GM19328 (cell line): ENCODE measurements at regions not wholly inside any gene's neighbourhood (a gene's known extent, or its start where the extent isn't known, plus 50 kb on each side); places are given as distances from the start of the nearest gene placed in this dataset.
"Not testable (repeated sequence)": the region's sequence is repeated elsewhere in the genome, so short reads cannot be mapped to it uniquely, and the experiment has no call there.

ENCODE experiments used
- ATAC-seq: cut with Tn5 transposase; IDR thresholded peaks from one replicate; pipeline ENCODE4 v1.9.1; 2021; ENCODE audit warnings: mild to moderate bottlenecking, moderate library complexity; ENCODE audit not compliant: unreplicated experiment

DNA sequence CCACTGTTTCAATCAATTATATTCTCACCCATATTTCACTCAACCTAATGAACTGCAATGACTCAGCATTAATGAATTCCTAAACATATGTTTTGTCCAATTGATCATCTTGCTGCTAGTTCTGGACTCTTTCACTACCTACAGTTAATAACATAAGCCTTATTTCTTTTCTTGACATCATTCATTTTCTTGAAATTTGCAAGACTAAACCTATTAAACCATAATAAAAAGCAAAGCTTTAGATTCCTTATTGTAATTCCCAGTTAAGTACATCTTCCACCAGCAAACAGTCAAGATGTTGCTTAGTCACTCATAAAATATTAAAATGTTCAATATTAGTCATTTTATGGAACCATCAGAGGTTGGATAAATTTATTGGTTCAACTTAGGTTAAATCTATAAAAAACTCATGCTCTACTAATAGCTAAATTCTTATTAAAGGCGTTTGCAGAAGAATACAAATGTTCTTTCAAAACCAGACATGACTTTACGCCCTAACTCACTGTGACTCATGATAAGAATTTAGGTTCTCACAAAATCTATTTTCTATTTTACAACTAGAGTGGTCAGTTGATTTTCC, 599.4 kb downstream of the RNF144A start:
- no peak for ATAC-seq

DNA sequence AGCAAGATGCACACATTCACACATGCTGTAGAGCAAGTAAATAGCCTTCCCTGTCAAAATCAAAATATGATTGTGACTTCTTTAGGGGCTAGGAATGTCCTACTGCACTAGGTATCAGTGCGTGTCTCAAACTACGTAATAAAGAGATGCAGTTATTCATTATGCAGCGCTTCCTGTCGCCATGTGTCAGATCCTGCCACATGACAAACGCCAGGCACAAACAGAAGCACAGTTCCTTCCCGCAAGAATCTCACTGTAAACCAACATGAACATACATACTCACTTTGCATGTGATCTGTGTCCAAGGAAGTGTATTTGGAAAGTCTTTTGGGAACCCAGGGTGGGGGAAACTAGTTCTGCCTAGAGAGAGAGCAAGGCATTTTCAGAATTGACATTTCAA, 599.9 kb downstream of the RNF144A start:
- ATAC-seq = no peak

DNA sequence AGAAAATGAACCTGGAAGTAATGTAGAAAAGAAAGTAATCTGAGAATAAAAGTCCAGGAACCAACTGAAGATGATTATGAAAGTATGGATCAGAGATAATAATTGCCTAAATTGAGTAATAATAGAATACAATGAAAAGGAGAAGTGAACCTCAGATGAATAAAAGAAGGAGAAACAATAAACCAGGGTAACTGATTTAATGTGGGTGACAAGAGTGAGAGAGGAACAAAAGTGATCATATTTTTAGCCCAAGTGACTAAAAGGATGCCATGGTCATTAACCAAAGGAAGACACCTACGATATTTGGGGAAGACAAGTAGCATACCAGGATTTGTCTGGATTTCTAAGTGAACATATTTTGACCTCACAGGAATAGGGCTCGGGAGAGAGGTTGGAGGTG, 600.6 kb downstream of the RNF144A start:
- ATAC-seq = no peak

DNA sequence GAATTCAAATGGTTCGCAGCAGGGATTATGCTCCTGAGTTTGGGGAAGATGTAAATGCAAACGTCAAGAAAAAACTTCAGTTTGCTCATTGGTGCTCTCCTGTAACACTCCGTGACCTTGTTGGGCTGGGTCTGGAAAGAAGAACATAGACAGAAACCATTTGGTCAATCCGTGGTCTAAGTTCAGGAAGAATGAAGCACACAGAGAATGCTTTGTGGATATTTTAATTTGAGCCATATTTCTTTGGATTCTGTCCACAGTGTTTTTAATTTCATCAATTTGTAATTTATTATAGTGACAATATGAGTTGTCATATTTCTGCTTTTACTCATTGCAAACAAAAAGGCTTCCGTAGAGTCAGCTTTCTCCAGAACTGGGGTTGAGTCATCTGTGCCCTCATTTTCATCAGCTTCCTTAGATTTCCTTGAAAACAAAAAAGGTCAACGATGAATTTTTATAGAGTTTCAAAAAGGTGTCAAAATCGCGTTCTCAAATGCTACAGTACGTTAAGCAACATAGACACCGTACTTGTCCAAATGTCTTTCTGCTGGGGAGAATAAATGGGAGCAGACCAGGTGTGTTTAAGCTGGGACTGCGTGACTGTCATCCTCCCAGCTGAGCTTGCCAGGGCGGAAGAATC, 606.4 kb downstream of the RNF144A start:
- no peak for ATAC-seq

DNA sequence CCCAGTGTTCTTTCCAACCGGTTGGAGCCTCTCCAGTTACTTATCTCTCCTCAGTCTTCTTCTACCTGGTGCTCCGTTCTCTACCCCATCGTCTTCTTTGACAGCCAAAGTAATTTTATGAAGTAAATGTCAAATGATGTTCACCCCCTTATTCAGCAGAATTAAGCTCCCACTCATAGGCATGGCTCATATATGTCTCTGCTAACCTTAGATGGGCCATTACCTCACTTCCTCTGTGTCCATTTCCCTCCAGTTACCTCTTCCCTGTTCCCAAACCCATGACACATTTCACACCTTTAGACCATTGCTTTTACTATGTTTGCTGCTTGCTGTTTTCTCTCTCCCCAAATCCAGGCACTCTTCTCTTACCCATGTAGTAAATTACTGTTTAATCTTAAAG, 607.0 kb downstream of the RNF144A start:
- no peak for ATAC-seq

DNA sequence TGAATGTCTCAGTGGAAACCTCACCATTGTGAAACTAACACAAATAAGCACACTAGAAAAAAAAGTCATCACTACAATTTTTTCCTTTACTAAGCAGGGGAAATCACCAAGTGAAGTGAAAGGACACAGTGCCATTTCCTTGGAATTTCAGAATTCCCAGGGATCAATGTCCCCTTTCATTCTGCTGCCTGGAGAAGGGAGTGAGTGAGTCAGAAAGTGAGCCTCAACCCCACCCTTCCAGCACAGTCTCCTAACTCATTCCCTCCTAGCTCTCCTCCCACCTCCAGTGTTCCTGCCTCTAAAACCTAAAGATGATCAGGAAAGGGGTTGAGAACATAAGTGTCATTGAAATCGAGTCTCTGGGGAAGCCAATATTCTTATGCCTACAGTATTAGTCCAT, 608.5 kb downstream of the RNF144A start:
- ATAC-seq = no peak

DNA sequence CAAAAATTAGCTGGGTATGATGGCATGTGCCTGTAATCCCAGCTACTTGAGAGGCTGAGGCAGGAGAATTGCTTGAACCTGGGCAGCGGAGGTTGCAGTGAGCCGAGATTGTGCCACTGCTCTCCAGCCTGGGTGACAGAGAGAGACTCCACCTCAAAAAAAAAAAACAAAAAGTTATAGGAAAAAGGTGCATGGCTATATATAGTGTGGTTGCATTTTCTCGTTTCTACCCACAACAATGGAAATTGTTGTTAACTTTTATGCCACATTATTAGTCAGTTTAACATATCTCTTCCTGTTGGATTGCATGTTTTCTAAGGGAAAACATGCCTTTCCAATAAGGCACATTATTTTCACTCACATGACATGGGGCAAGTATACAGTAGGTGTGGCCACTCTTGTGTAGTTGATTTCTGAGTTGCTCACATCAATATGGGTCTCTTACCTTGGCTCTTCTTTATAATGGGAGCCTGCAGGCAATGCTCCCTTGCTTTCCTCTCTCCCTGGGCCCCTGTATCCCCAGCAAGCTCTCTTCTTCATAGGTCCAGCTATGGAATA, 610.0 kb downstream of the RNF144A start:
- no peak for ATAC-seq

DNA sequence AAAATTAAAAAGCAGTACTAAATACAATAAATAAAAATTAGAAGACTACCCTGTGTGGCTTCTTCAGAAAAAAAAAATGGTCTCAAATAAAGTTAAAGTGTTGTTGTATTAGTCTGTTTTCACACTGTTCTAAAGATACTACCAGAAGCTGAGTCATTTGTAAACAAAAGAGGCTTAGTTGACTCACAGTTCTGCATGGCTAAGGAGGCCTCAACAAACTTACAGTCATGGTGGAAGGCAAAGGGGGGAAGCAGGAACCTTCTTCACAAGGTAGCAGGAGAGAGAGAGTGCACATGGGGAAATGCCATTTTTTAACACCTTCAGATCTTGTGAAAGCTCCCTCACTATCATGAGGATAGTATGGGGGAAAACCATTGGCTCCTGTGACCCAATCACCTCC, 612.8 kb downstream of the RNF144A start:
- ATAC-seq = no peak

DNA sequence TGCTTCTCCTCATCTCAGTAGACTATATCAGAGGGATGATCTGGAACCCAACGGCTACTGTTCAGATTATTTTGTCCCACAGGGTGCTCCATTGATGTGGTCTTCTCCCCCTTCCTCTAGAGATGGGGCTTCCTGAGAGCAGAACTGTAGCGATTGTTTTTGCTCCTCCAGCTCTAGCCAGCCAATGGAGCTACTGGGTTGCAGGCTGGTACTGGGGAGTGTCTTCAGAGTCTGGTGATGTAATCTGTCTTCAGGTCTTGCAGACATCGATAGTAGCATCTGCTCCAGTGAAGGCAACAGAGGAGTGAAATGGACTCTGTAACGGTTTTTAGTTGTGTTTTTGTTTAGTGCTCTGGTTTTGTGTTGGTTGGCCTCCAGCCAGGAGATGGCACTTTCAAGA, 621.9 kb downstream of the RNF144A start:
- ATAC-seq = no peak

DNA sequence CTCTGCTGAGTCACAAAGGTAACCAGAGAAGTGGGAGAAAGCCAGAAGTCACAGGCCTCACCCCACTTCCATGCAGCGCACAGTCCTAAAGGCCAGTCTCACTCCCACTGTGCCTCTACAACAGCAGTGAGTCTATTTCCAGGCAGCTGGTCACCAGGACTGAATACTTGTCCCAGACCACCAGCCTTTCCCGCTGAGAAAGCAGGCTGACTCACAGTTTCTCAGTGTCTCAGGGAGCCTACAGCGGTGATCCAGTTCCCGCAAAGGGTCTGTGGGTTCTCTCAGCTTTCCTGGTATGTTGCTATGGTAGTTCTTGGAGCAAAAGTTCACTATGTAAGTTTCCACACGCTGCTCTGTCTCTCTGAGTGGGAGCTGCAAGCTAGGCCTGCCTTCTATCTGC, 622.5 kb downstream of the RNF144A start:
- ATAC-seq = no peak

DNA sequence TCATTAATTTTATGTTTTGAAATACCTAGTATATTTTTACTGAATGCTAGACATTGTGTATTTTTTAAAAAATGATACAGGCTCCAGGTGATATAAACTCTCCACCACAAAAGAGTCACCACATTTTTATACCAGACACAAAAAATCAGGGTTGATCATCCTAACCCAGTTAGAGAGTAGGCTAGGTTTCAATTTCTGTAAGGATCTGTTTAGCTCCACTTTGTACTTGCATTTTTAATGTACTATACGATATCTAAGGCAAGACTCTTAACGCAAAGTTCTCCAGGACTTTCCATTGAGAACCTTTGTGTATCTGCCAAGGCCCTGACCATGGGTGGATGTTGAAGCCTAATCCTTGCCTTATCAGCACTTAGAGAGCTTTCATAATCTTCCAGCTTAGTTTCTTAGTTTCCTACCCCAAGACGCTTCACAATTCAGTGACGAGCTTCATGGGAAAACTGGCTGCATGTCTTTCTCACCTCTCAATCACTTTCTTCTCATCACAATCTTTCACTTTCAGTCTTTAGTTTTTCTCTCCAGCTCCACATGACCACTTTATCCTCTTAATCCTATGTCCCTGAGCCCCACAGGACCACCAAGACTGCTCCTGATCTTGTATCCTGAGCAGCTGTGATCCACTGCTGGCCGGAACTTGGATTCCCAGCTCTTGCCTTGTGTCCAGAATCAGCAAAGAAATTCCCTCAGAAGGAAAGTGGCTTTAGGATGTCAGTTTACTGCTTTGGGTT, 635.8 kb downstream of the RNF144A start:
- no peak for ATAC-seq

DNA sequence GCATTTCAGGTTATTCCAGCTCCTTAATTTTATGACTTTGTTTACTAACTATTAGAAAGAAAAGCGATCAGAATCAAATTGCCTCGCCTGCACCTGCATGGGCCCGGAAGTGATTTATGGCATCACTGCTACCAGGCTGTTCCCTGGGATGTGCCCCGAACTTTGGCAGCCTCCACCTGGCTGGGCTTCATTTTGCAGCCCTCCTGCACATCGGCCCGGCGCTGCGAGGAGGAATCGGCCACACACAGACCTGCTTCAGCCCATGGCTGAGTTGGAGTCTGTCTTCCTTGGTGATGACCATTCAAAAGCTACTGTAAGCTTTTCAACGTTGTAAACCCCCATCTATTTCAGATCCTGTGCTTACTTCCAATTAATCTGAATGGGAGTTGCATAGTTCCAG, 638.0 kb downstream of the RNF144A start:
- no peak for ATAC-seq

DNA sequence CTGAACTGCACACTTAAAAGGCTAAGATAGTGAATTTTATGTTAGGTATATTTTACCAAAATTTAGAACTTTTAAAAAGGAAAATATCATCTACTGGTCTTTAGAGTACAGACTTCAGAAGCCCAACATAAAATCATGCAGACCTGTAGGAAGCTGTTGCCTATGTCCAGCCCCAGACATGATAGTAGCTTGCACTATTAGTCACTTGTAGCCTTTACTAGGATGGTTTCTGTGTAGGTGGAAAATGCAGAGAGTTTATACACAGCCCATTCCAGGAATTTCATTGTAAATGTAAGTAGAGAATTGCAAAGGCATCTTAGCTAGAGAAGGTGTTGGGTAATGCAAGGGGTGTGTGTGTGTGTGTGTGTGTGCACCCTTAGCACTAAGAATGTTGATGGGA, 640.2 kb downstream of the RNF144A start:
- ATAC-seq = no peak

DNA sequence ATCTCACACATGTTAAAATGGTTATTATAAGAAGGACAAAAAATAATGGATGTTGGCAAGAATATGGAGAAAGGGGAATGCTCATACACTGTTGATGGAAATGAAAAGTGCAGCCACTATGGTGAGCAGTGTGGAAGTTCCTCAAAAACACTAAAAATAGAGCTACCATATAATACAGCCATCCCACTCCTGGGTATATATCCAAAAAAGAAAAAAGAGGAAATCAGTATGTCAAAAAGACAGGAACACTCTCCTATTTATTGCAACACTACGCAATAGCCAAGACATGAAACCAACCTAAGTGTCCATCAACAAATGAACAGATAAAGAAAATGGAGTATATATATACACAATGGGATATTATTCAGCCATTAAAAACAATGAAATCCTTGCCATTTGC, 642.6 kb downstream of the RNF144A start:
- ATAC-seq = no peak

DNA sequence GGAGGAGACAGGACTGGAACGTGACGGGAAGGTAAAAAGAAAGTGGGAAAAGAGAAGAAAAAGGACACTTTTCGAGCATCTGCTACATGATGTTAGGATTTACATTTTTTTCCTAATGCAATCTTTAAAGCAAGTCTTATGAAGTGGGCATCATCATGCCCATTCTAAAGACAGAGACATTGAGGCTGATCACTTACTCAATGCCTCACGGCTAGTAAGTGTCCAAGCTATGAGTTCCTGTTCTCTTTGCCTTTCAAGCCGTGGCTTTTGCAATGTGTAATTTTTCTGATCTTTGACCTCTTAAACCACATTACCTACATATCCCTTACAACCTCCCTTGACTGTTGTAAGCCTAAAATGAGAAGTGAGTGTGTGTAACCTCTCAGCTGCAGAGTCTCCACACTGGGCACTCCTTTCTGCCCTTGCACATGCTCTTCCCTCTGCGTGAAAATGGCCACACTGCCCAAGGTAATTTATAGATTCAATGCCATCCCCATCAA, 649.2 kb downstream of the RNF144A start:
- no peak for ATAC-seq

DNA sequence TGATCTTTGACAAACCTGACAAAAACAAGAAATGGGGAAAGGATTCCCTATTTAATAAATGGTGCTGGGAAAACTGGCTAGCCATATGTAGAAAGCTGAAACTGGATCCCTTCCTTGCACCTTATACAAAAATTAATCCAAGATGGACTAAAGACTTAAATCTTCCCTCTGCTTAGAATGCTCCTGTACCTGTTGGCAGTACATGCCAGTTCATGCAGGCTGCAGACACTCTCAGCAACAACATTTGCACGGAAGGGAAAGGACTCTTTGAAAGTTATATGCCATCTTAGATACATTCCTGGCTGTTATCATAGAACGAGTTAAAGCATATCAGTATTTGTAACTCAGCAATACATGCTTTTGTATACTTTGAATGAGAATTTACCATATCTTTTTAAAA, 649.9 kb downstream of the RNF144A start:
- ATAC-seq = not testable (repeated sequence)

DNA sequence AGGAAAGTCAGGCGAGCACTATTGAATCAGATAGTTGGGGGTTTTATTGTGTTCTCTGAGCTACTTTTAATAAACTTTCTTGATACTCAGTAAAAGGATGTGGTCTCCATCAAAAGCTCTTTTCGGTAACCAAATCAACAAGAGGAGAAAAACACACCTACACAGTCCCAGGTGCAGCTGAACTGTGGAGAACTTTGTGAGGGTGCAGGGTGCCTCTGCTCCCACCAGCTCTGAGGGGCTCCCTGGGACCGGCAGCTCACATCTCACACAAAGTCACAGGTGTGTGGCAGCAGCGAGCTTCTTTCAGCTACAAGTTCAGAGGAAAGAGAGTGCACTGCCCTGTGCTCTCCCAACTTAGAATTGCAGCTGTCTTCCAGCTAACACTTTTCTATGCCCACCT, 650.4 kb downstream of the RNF144A start:
- no peak for ATAC-seq

DNA sequence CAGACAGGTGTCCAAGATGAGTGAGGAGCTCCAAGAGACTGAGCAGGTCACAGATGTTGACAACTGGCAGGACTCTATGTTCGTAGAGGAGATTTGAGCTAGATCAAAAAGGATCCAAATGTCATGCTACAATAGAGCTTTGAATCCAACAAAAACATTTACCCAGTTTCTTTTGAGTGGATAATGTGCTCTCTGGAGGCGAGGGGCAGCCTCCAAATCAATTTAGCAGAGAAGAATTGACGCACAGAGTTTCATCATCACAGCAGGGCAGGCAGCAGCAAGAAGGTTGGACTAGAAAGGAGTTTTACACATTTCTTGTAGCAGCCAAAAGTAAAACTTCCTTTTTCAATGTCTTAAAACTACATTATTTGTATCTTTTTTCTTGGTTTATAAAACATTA, 653.0 kb downstream of the RNF144A start:
- ATAC-seq = no peak

DNA sequence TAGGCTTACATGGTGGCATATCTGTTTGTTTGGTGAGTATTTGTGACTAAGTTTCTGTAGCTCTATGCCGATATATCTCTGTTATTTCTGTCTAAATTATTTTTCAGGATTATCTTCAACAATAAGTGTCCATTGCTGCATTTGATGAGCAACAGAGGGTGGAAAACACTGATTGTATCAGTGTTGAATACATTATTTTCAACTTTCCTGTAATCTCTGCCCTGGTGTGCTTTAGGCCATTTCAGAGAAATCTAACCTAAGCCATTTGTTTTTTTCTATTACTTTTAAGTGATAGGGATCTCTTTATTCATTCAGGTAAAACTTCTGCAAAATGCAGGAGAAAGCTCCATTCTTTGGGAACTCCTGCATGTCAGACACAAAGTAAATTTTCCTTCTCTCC, 654.5 kb downstream of the RNF144A start:
- ATAC-seq = no peak

DNA sequence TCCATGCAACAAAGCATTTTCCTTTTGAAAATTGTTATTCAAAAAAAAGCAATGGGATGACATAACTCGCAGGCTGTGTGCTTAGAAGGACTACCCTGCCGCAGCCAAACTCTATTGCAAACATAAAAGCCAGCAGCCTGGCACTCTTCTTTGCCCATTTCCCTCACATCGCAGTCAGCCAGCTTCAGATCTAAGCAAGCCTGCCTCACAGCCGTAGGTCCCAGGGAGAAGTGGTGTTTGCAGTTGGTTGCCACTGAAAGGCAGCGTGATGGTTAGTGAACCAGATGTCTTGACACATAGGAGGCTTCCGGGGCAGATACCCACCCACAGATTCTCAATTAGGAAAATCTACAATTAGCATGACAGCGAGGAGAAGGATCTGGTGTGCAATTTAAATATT, 655.2 kb downstream of the RNF144A start:
- no peak for ATAC-seq

DNA sequence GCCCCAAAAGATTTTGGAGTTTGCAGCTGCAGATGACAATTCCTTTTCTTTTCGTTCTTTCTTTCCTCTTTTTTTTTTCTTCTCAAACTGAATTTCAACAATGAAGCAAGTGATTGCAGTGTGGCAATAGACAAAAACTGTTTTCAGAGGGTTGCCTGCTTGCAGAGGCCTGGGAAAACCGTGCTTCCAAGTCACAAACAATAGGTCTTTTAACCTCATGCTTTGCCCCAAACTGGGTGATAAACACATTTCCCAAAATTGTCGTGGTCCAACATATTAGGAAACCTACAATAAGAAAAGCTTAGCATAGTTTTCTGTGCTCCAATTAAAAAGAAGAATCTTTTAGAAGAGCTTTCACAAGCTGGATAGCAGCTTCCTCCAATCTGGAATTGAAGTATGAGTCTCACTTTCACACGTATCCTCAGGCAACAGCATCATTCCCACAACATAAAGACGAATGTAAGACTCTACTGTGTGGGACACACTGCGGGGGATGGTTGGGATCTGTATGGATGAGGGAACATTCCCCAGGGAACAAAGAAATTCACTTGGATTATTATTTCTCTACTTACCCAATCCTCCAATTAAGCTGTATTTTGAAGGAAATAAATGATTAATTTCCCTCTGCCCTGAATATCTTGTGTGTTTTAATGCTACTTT, 656.1 kb downstream of the RNF144A start:
- ATAC-seq = no peak
